ENCODE measurements at regions not wholly inside any gene's neighbourhood (a gene's known extent, or its start where the extent isn't known, plus 50 kb on each side); places are given as distances from the start of the nearest gene placed in this dataset.

DNA sequence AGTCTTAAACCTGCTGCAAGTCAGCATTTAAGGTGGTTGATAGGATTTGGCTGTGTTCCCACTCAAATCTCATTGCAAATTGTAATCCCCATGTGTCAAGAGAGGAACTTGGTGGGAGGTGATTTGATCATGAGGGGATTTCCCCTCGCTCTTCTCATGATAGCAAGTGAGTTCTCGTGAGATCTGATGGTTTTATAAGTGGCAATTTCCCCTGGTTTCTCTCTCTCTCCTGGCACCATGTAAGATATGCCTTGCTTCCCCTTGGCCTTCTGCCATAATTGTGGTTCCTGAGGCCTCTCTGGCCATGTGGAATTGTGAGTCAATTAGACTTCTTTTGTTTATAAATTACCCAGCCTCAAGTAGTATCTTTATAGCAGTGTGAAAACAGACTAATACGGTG, 84.3 kb upstream of the SMC2 start:
- no peak for DNase-seq (ENCODE audit: extremely low read depth, low read depth)

- no peak for DNase-seq (ENCODE audit: extremely low read depth, low read depth)
Measured at GRCh38 chr9:104022083-104022482, 72.0 kb upstream of the SMC2 start.

- no peak for DNase-seq (ENCODE audit: extremely low read depth, low read depth)
Measured at GRCh38 chr9:104025104-104025503, 69.0 kb upstream of the SMC2 start.

GRCh38 chr9:104025945-104026344, 68.2 kb upstream of the SMC2 start:
- no peak for DNase-seq (ENCODE audit: extremely low read depth, low read depth)

DNA sequence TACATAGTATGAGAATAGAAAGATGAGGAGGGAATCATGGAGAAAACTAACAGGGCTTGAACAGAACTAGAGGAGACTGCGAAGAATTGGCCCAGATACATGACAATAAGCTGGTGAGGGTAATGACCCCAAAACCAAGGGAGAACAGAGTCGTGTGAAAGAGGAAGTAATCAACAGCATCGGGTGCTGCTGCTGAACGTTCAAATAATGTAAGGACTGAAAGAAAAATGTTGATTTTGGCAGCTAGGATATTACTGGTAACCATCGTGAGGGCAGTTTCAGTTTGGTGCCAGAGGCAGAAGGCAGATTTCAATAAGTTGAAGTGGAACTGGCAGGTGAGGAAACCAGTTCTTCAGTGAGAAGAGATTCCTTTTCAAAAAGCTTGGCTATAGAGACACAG, 66.8 kb upstream of the SMC2 start:
- no peak for DNase-seq (ENCODE audit: extremely low read depth, low read depth)

GRCh38 chr9:104028827-104029226, 65.3 kb upstream of the SMC2 start:
- no peak for DNase-seq (ENCODE audit: extremely low read depth, low read depth)

Small RNA genes lying in the stretch of these regions (small RNA-seq; reads per million reads assigned to genes)
- 0 reads per million in 2 experiments for gene RNA5SP291
